Effector memory CD4-positive, alpha-beta T cell (primary cell): ENCODE measurements at regions not wholly inside any gene's neighbourhood (a gene's known extent, or its start where the extent isn't known, plus 50 kb on each side); places are given as distances from the start of the nearest gene placed in this dataset.
"Not testable (repeated sequence)": the region's sequence is repeated elsewhere in the genome, so short reads cannot be mapped to it uniquely, and the experiment has no call there.

Source experiments
- DNase-seq, 3 donors: peaks; one replicate each; pipeline ENCODE4 v3.0.0-alpha.2; 2020
- H3K27ac ChIP-seq: 2 replicates; pipeline ENCODE4 v1.7.0; 2013; ENCODE audit warnings: mild to moderate bottlenecking, low read length, moderate library complexity; ENCODE audit not compliant: insufficient read depth, poor library complexity, severe bottlenecking
- H3K27me3 ChIP-seq: replicated peaks from 2 replicates; pipeline ENCODE4 v1.7.0; 2013; ENCODE audit warnings: mild to moderate bottlenecking, low read length; ENCODE audit not compliant: insufficient read depth, control insufficient read depth, poor library complexity, severe bottlenecking
- H3K36me3 ChIP-seq: 2 replicates; pipeline ENCODE4 v1.7.0; 2013; ENCODE audit warnings: mild to moderate bottlenecking, low read length, moderate library complexity; ENCODE audit not compliant: control insufficient read depth, insufficient read depth
- H3K4me1 ChIP-seq: 2 replicates; pipeline ENCODE4 v1.7.0; 2013; ENCODE audit warnings: low read length, mild to moderate bottlenecking; ENCODE audit not compliant: control insufficient read depth, insufficient read depth, poor library complexity, severe bottlenecking
- H3K4me3 ChIP-seq: 2 replicates; pipeline ENCODE4 v1.7.0; 2013; ENCODE audit warnings: low read length, low read depth, mild to moderate bottlenecking; ENCODE audit not compliant: insufficient read depth, poor library complexity, severe bottlenecking
- H3K9me3 ChIP-seq: 2 replicates; pipeline ENCODE4 v1.7.0; 2013; ENCODE audit warnings: mild to moderate bottlenecking, low read length, moderate library complexity; ENCODE audit not compliant: control insufficient read depth

- H3K4me1 ChIP-seq, result no peaks in the 10 kb centered on the region
- DNase-seq, result no peak
- H3K9me3 ChIP-seq, result no peaks in the 10 kb centered on the region
- H3K27me3 ChIP-seq, result no peaks in the 10 kb centered on the region
- H3K36me3 ChIP-seq, result no peaks in the 10 kb centered on the region
- H3K4me3 ChIP-seq, result no peak overlapping the region
- no peak overlapping the region for H3K27ac ChIP-seq
Observed at GRCh38 chrX:128698573-128699181, 646.5 kb upstream of the ACTRT1 start.

- H3K36me3 ChIP-seq, result no peaks in the 10 kb centered on the region
Observed at GRCh38 chrX:128691872-128692271, 639.7 kb upstream of the ACTRT1 start.

GRCh38 chrX:128685387-128685786 is 633.2 kb upstream of the ACTRT1 start:
- H3K9me3 ChIP-seq, result no peaks in the 10 kb centered on the region
- DNase-seq, result no peak
- no peak overlapping the region for H3K4me3 ChIP-seq
- H3K36me3 ChIP-seq, result no peaks in the 10 kb centered on the region
- no peak overlapping the region for H3K27ac ChIP-seq
- H3K27me3 ChIP-seq, result no peaks in the 10 kb centered on the region
- no peaks in the 10 kb centered on the region for H3K4me1 ChIP-seq

More at GRCh38 chrX:128691872-128692271, 639.7 kb upstream of the ACTRT1 start:
- H3K4me1 ChIP-seq, result no peaks in the 10 kb centered on the region
- no peak overlapping the region for H3K27ac ChIP-seq
- no peaks in the 10 kb centered on the region for H3K27me3 ChIP-seq
- H3K9me3 ChIP-seq, result no peaks in the 10 kb centered on the region
- DNase-seq, result no peak
- H3K4me3 ChIP-seq, result no peak overlapping the region

- Histone ChIP-seq H3K27ac (no peak overlapping the region), H3K9me3 (no peaks in the 10 kb centered on the region), H3K27me3 (no peaks in the 10 kb centered on the region), H3K4me1 (no peaks in the 10 kb centered on the region), H3K4me3 (no peak overlapping the region), H3K36me3 (no peaks in the 10 kb centered on the region)
- no peak for DNase-seq
Observed at GRCh38 chrX:128676651-128677050, 624.4 kb upstream of the ACTRT1 start.

GRCh38 chrX:128674326-128675086 is 622.3 kb upstream of the ACTRT1 start:
- H3K4me1 ChIP-seq, H3K9me3 ChIP-seq, H3K36me3 ChIP-seq, H3K27me3 ChIP-seq, H3K27ac ChIP-seq, DNase-seq, H3K4me3 ChIP-seq: not testable (repeated sequence)

- DNase-seq, result no peak
- H3K9me3 ChIP-seq, result no peaks in the 10 kb centered on the region
- no peaks in the 10 kb centered on the region for H3K27me3 ChIP-seq
- no peak overlapping the region for H3K27ac ChIP-seq
- no peaks in the 10 kb centered on the region for H3K36me3 ChIP-seq
- H3K4me3 ChIP-seq, result no peak overlapping the region
- no peaks in the 10 kb centered on the region for H3K4me1 ChIP-seq
Observed at GRCh38 chrX:128664211-128664610, 612.0 kb upstream of the ACTRT1 start.

- H3K9me3 ChIP-seq, result no peaks in the 10 kb centered on the region
- no peak overlapping the region for H3K4me3 ChIP-seq
- DNase-seq, result no peak
- H3K4me1 ChIP-seq, result no peaks in the 10 kb centered on the region
- no peak overlapping the region for H3K27ac ChIP-seq
- H3K36me3 ChIP-seq, result no peaks in the 10 kb centered on the region
- H3K27me3 ChIP-seq, result no peaks in the 10 kb centered on the region
Observed at GRCh38 chrX:128653524-128654060, 601.4 kb upstream of the ACTRT1 start.

GRCh38 chrX:128650326-128650725 is 598.1 kb upstream of the ACTRT1 start:
- no peak for DNase-seq
- no peaks in the 10 kb centered on the region for H3K4me1 ChIP-seq
- no peaks in the 10 kb centered on the region for H3K36me3 ChIP-seq
- no peak overlapping the region for H3K27ac ChIP-seq
- no peaks in the 10 kb centered on the region for H3K9me3 ChIP-seq
- H3K4me3 ChIP-seq, result no peak overlapping the region
- no peaks in the 10 kb centered on the region for H3K27me3 ChIP-seq

- DNase-seq, result no peak
- Histone ChIP-seq H3K36me3 (no peaks in the 10 kb centered on the region), H3K4me1 (no peaks in the 10 kb centered on the region), H3K27ac (no peak overlapping the region), H3K9me3 (no peaks in the 10 kb centered on the region), H3K27me3 (no peaks in the 10 kb centered on the region), H3K4me3 (no peak overlapping the region)
Observed at GRCh38 chrX:128634754-128635153, 582.6 kb upstream of the ACTRT1 start.

GRCh38 chrX:128623361-128623760 is 571.2 kb upstream of the ACTRT1 start:
- no peaks in the 10 kb centered on the region for H3K9me3 ChIP-seq
- no peak for DNase-seq
- no peak overlapping the region for H3K27ac ChIP-seq
- H3K36me3 ChIP-seq, result no peaks in the 10 kb centered on the region
- H3K4me3 ChIP-seq, result no peak overlapping the region
- H3K27me3 ChIP-seq, result no peaks in the 10 kb centered on the region
- no peaks in the 10 kb centered on the region for H3K4me1 ChIP-seq
